GM12864 (cell line): ENCODE measurements at regions not wholly inside any gene's neighbourhood (a gene's known extent, or its start where the extent isn't known, plus 50 kb on each side); places are given as distances from the start of the nearest gene placed in this dataset.

ENCODE experiments used
- DNase-seq: peaks from one replicate; pipeline ENCODE4 v3.0.0-alpha.2; 2011; ENCODE audit warnings: low read depth
- H3K4me3 ChIP-seq: 2 replicates; pipeline ENCODE4 v1.5.1; 2011; ENCODE audit warnings: mild to moderate bottlenecking, low read depth, low read length, control low read depth
- TF ChIP-seq, protein P1 (sequence below): IDR thresholded peaks from 2 replicates; pipeline ENCODE4 v1.5.1; 2011; ENCODE audit warnings: low read depth, mild to moderate bottlenecking, moderate library complexity, low read length, control low read depth, inconsistent platforms; ENCODE audit errors: missing control alignments

DNA sequence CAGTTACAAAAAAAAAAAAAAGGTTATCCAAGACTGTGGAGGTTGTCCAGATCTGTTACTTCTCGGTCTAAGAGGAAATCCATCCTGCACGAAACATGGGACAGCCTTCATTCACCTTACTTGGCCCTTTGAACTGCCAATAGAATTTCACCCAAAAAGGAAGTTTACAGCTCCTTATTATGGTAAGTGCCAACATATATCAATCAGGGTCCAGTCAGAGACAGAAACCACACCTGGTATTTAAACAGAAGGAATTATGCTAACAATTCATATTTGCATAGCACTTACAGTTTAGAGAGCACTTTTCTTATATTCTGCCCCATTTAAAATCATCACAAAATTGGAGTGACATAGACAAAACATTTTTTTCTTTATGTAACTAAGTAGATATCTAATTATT is 93.6 kb upstream of the PTPN3 start:
- no peak overlapping the region for H3K4me3 ChIP-seq
- DNase-seq: no peak
- TF ChIP-seq, protein P1, sequence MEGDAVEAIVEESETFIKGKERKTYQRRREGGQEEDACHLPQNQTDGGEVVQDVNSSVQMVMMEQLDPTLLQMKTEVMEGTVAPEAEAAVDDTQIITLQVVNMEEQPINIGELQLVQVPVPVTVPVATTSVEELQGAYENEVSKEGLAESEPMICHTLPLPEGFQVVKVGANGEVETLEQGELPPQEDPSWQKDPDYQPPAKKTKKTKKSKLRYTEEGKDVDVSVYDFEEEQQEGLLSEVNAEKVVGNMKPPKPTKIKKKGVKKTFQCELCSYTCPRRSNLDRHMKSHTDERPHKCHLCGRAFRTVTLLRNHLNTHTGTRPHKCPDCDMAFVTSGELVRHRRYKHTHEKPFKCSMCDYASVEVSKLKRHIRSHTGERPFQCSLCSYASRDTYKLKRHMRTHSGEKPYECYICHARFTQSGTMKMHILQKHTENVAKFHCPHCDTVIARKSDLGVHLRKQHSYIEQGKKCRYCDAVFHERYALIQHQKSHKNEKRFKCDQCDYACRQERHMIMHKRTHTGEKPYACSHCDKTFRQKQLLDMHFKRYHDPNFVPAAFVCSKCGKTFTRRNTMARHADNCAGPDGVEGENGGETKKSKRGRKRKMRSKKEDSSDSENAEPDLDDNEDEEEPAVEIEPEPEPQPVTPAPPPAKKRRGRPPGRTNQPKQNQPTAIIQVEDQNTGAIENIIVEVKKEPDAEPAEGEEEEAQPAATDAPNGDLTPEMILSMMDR: no peak

DNA sequence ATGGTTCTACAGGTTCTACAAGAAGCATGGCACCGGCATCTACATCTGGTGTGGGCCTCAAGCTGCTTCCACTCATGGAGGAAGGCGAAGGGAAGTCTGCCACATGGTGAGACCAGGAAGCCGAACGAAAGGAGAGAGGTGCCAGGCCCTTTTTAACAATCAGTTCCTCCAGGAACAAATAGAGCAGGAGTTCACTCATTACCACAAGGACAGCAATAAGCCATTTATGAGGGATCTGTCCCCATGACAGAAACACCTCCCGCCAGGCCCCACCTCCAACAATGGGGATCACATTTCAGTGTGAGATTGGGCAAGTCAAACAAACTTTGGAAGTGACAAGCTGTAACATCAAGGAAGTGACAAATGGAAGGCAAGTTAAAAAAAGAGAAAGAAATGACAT is 95.5 kb upstream of the PTPN3 start:
- no peak overlapping the region for H3K4me3 ChIP-seq
- no peak for DNase-seq
- TF ChIP-seq, protein P1: no peak

DNA sequence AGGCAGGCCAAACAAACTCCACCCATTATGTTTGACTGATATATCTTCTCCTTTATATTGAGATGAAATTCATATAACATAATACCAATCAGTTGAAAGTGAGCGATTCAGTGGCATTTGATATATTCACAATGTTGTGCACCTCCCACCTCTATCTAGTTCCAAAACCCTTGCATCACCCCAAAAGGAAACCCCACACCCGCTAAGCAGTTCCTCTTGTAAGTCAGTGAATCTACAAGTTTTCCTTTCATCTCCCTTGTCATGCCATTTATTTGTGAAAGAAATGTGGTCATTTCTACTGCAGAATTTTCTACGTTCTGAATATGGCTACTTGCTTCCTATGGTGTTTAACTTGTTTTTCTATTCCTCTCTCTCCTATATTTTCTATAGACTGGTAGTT is 99.4 kb upstream of the PTPN3 start:
- TF ChIP-seq, protein P1: no peak
- H3K4me3 ChIP-seq: no peak overlapping the region
- DNase-seq: no peak

DNA sequence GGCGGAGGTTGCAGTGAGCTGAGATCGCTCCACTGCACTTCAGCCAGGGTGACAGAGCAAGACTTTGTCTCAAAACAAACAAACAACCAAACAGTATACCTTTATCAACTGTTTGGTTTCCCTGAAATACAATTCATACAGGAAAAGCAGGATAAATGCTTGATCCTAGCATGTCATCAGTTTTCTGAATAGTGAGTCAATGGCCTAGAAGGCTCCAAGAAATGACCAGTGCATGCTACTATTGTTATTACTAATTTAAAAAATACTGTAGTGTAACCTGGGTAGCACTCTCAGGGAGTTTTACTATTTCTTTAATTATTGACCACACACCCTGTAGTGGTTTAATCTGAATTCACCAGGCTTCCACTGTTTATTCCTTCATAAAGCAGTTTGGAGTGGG is 101.0 kb upstream of the PTPN3 start:
- H3K4me3 ChIP-seq: no peak overlapping the region
- no peak for DNase-seq
- TF ChIP-seq, protein P1: no peak

DNA sequence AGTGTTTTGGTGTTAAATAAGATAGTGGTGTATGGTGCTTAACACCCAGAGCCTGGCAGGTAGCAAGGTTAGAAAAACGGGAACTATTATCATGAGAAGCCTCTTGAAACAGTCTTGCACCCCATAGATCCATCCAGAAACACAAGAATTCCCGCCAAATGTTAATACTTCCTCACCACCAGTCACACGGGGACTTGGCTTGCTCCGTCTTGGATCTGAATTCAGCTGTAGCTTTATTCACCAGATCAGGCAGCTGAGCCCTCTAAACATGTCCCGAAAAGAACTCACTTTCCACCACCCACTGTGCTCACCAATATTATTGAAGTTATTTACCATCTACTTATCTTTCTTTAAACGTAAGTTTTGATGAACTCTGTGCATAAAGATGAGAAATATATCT is 101.6 kb upstream of the PTPN3 start:
- no peak overlapping the region for H3K4me3 ChIP-seq
- DNase-seq: no peak
- TF ChIP-seq, protein P1: no peak

DNA sequence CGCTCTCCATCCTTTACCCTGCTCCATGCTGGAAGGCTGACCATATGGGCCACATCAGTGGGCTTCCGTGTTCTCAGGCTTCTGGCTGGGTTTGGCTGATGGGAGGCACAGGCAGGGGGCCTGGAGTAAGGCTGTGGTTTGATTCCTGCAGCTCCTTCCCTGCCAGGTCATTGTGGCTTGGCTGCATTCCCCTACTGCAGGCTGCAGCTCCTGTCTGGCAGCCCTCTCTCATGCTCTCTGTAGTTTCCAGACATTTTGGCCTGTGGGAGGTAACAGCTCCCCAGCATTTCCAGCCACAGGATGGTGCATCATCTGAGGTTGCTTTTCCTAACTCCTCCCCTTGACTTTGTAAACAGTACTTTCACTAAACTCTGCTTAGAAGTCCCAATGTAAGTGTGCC is 102.0 kb upstream of the PTPN3 start:
- no peak for DNase-seq
- no peak overlapping the region for H3K4me3 ChIP-seq
- TF ChIP-seq, protein P1: no peak

DNA sequence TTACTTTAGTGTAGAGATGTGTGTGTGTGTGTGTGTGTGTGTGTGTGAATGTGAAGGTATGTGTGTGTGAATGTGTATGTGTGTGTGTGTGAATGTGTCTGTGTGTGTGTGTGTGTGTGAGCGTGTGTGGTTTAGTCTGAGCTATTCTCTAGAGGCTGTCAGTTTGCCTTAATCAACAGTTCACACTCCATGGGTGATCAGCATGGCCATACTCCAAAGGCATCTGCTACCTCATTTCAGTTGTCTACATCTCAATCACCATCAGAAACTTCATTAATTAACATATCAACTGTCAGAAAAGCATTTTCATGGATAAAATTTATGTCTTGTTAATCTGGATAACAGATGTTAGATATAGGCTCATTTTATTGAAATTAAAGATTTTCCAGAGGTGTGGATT is 103.1 kb upstream of the PTPN3 start:
- no peak overlapping the region for H3K4me3 ChIP-seq
- TF ChIP-seq, protein P1: no peak
- DNase-seq: no peak
